HG03469 (cell line): ENCODE measurements at regions not wholly inside any gene's neighbourhood (a gene's known extent, or its start where the extent isn't known, plus 50 kb on each side); places are given as distances from the start of the nearest gene placed in this dataset.
A peak's percentile ranks its signal among the peaks of the same experiment; 100 is the strongest.
"Not testable (repeated sequence)": the region's sequence is repeated elsewhere in the genome, so short reads cannot be mapped to it uniquely, and the experiment has no call there.

Source experiments
- ATAC-seq: cut with Tn5 transposase; IDR thresholded peaks from one replicate; pipeline ENCODE4 v1.9.1; 2021; ENCODE audit warnings: mild to moderate bottlenecking, moderate library complexity, moderate number of reproducible peaks; ENCODE audit not compliant: unreplicated experiment

DNA sequence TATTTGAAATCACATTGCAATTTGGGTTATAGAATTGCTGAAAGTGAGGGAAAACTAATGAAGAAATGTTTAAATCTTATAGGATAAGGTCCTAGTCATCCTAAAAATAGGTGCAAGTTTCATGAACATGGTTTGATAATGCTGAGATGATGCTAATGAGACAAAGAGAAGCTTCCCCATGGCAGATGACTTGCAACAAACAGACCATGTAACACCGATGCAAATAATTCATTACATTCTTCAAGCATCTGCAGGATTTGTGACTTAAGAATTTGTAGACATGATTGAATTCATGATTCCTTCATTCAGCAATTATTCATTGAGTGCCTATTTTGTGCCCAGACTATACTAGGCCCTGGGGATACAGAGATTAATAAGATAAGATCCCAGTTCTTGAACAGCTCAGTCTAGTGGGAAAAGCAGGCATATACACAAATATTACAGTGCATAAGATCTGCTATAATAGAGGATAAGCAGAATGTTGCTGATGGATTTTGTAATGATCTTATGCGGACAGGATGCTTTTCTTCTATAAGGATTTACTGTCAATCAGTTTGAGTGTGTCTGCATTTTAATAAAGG, 367.9 kb upstream of the GBE1 start:
- no peak for ATAC-seq

DNA sequence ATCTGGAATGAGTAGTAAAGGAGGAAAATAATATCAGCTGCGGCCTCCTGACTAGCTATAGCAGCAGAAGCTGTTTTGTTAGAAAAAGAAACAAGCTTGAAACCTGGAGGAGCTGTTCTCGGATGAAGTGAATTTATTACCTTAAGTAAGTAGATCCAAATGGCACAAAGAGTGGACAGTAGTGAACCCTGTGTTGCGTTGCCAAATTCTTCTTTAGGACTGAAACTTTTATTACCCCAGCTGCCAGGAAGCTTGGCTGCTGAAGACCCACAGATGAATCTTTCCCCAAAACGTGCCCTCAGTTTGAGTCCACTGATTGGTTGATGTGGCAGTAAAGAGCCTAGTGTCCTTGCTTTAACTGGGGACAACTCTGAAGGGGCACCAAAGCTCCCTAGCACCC, 366.8 kb upstream of the GBE1 start:
- ATAC-seq = no peak

DNA sequence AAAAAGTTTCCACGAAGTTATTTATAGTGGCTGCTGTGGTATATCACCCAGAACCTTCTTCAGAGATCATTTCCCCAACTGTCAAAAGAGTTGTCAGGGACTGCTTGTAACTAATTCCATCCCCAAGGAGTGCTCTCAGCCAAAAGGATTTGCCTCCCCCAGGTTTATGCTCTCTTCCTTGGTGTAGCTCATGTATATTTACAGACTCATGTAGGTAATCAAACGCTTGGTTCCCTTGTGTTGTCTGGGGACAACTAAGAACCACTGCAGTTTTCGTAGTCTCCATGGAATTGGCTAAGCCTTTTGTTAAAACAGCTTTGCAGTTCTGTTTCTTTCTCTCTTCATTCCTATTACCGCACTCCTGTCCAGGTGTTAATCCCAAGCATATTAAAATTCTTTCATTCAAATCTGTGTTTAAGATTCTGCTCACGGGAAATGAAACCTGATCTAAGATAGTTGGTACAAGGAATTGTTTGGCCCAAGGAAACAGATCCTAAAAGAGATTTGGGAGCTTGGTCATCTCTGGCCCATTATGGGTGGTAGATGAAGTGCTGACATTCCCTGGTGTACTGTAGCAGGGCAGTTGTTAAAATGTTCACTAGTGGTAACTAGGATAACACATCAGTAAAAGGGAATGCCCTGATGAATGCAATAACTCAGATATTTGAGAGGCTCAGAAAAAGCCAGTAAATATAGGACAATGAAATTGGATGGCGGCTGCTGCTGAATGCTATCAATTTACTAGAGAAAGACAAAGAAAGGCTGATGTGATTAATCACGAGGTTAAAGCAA, 361.3 kb upstream of the GBE1 start:
- ATAC-seq = no peak

DNA sequence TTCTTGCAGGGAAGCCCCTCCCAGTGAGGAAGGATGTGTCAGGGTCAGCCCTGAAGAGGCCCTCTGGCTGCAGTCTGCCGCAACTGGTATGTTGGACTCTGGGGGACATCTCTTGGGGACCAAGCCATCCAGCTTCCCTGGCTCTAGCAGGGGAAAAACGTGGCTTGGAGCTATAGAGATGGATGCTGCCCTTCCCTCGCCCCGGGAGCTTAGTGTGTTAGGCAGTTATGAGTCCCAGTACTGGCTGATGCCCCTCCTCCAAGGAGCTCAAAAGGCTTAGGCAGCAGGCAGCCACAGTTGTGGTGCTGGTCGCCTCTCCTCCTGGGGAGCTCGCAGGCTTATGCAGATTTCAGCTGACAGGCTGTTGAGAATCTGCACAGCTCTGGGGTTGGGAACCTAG, 353.1 kb upstream of the GBE1 start:
- ATAC-seq = no peak

DNA sequence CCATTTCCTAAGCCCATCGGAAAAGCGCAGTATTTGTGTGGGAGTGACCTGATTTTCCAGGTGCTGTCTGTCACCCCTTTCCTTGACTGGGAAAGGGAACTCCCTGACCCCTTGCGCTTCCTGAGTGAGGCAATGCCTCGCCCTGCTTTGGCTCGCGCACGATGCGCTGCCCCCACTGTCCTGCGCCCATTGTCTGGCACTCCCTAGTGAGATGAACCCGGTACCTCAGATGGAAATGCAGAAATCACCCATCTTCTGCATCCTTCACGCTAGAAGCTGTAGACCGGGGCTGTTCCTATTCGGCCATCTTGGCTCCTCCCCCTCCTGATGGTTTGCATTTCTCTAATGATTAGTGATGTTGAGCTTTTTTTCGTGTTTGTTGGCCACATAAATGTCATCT, 349.3 kb upstream of the GBE1 start:
- ATAC-seq = not testable (repeated sequence)

DNA sequence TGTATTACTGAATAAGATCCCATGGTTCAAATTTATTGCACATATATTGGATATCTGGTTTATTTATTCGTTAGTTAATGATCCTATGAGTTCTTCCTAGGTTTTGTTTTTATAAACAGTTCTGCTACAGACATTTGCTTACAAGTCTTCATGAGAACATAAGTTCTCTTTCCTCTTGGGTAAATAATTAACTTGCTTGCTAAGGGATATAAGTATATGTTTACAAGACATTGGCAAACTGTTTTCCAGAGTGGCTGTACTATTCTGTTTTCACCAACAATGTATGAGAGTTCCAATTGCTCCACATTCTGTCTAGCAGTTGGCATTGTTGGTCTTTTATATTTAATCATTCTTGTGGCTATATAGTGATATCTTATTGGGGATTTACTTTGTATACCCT, 341.8 kb upstream of the GBE1 start:
- no peak for ATAC-seq

DNA sequence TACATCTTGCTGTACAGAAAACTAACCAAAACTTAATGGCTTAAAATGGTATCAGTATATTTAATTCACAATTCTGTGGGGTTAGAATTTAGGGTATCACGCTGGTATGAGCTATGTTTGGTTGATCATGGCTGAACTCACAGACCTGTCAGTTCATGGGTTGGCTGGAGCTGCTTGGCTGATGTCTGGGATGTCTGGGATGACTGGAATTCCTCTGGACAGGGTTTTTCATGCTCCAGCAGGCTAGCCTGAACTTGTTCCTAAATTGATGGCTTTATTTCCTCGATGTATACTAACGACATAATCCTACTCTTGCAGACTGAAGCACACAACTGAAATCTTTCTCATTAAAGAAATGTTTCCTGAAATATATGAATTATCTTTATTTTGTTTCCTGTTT, 338.9 kb upstream of the GBE1 start:
- ATAC-seq = no peak

DNA sequence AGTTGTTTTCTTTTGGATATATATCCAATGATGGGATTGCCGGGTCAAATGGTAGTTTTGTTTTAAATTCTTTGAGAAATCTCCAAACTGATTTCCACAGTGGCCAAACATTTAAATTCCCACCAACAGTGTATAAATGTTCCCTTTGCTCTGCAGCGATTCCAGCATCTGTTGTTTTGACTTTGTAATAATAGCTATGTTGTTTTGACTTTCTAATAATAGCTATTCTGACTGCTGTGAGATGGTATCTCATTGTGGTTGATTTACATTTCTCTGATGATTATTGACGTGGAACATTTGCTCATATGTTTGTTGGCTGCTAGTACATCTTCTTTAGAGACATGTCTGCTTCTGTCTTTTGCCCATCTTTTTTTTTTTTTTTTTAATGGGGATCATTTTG, 332.2 kb upstream of the GBE1 start:
- ATAC-seq = no peak

DNA sequence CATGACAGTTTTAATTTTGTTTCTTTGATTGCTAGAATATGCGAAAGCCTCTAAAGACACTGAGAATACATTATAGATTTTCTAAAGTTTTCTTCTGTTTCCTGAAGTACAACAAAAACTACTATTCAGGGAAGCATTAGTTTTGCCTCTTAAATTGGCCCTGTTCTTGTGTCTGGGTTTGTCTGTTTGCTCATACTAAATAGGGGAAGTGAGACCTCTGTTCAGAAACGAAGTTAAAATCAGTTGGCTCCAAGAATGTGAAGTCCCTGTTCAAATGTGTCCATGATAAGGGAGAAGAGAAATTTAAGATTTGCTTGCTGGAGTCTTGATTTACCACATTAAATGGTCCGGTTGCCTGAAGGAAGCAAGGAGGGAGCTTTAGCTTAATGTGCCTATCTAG, 327.3 kb upstream of the GBE1 start:
- peak; percentile 89 for ATAC-seq

DNA sequence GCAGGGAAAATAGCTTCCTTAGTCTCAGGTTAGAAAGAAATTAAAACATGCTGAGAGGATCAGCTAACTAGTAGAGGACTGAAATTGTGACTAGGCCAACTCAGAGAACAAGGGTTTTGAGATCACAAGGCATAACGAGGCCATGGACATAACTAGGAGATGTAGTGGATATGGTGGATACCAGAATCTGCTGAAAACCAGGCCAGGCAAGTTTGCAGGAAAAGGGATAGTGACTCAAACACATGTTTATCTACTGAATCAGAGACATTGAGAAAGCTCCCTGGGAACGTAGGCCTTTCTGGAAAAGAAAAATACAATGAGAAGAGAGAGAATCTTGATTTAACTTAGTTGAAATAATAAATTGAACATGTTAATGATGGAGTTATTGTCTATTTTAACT, 326.5 kb upstream of the GBE1 start:
- ATAC-seq = no peak

DNA sequence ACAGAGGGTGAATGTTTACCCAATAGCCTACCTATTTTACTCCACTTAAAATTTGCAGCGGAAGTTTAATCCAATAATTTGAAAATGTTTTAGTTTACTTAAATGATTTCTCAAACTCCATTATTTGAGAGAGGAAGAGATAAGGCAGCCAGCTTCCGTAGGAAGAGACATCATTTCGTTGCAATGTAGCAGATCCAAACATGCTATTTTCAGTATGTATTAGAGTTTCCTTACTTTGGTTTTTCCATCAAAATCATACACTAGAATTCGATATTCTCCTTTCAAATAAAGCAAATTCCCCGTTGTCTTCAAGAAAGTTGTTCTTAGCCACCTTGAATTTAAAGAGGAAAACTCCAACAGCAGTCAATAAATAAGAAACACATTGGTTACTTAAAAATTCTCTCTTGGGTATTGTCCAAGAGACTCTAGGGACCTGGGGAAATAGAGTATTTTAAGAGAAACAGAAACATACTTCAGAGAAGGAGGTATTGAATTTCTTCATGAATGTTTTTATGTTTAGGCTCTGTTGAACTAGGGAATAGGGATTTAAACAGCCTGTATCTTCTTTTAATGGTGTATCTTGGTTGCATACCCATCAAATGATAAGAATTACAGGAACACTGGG, 324.5 kb upstream of the GBE1 start:
- ATAC-seq = no peak

DNA sequence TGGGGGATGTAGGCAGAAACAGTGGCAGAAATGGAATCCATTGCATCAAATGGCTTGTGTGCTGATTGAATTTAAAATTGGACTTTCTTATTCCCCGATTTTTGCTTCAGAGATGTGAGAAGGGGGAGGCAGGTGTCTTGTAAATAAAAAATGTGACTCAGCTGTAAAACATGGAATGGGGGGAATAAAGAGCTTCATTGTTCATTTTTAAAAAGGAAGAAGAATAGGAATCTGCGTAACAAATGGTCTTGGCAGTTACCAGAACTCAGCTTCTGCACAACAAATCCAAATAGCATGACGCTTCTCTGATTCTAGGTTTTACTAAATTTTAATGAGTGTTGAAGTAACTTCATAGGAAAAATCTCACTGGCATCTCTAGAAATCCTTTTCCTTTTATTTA, 323.9 kb upstream of the GBE1 start:
- no peak for ATAC-seq

DNA sequence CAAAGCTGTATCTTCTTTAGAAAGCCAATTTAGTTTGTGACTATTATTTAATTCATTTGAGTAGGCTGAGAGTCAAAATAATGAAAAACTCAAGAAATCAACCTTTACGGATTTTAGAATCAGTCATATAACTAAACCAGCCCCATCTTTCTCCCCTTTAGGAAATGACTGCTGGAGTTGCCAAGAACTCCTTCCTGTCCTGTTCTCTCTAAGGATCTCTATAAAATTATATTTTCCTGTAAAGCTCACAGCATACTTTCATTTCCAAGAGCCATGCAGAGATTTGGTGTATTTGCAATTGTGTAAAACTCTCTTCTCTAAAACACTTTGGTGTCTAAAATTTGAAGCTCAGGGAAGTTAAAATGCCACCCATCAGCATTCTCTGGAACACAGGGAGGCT, 323.4 kb upstream of the GBE1 start:
- no peak for ATAC-seq

DNA sequence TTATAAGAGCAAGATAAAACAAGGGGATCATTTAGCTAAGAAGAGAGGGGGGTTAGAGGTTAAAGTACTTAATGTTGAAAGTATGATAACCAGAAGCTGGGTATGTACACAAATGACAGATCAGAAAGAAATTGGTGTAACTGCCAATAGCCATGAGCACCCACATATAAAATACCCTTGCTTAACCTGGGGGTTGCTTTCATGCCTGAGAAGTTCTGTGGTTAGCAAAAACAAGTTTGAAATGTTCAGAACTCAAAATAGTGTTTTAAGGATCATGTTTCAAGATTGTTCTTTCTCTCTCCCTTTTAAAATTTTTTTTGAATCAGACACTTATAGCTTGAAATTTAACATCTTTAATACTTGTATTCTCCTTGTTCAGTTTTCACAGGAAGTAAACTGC, 321.4 kb upstream of the GBE1 start:
- ATAC-seq = no peak

DNA sequence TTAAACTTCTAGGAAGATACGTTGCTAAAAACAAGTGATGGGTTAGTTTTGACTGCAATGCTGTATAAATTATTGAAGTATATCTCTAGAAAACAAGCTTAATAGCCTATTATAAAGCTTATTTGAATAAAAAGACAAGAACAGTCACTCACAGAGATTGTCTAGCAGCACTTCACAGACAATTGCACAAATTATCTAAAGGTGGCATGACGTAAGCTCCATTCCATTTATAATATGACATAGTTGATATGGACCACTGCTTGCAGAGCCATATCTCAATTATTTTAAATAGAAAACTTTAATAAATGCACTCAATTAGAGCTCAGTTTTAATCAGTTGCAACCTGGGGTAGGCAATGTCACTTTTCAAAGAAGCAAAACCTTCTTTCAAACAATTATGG, 319.9 kb upstream of the GBE1 start:
- no peak for ATAC-seq

DNA sequence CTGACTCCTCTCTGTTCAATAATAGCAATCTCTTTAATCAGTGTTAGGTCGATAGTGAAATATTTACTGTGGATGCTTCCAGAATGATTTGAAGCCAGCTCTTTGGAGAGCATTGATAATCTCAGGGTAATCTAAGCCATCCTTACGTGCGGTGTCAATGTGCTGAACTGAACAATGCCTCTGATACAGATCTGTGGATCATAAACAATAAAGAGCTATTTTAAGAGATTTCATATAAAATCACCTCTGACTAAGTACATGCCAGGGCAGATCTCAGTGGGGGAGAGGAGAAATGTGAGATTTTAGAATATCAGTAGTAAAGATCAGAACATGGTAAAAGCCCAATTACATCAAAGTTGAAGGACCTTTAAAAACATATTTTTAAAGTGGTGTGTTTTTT, 319.3 kb upstream of the GBE1 start:
- ATAC-seq = no peak

DNA sequence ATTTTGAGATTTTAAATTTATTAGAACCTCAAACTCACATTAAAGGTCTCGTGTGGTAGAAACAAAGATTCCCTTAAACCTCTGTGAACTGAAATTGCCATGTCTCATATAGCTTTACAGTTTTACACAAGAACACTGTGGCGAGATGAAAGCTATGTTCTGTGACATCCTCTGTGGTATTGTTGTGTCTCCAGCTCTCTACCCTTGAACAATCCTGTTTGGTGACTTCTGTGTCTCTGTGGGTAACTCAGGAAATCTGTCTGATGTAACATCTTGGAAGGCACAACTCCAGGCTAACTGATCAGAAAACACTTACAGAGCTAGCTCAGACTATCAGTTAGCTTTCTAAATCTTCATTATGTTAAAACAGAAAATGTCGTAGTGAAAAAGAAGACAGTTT, 318.8 kb upstream of the GBE1 start:
- no peak for ATAC-seq

DNA sequence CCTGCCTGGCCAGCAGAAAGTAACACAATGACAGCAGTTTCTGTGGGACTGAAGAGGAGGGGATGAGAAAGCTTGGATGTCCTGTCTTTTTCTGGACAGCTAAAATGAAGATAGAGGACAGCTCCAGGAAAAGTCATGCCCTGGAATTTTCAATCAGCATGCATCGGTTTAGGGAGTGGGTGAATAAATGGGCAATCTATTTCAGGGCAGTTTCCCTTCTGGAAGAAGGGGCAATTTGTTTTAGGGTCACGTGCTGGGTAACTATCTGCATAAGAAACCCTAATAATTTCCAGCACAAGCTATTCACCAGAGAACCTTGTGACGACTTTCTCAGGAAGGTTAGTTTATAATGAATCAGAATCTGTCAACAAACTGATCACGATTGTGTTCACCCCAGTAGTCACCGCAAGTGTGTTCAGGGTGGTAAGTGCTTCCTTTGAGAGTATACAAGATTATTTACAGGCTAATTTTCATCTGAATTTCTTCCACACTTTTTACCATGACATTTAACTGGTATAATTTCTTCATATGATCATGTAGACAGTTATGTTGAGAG, 318.0 kb upstream of the GBE1 start:
- no peak for ATAC-seq

DNA sequence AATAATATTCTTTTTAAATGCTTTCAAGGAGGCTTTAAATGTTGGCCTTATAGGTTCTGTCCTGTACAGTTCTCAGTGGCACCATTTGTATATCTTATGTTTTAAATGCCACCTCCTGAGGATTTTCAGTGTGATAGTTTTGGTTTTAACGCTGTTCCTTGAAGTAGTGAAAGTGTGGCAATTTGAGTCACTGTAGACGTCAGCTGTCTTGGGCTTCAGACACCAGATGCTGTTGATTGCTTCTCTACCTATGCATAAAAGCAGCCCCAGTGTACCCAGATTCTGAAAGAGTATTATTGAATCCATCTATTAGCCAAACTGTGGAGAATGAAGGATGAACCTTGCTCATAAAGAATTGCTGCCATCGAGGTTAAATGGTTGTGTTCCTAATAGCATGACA, 316.8 kb upstream of the GBE1 start:
- ATAC-seq = no peak

DNA sequence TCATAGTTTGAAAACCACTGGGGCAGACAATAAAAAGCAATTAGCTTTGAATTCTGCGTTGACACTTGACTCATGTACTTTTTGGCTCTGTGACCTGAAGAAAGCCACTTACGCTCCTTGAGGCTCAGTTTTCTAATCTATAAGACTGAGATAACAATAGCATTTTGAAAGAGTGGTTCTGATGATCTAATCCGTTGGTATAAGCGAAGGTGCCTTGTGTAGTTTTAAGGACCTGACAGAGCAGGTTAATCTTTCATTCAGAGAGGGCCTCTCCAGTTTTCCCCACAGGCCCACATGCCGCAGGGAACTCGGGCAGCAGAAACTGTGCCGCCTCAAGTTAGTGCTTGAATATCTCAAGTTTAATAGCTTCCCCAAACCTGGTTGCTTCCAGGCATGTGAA, 306.0 kb upstream of the GBE1 start:
- no peak for ATAC-seq

DNA sequence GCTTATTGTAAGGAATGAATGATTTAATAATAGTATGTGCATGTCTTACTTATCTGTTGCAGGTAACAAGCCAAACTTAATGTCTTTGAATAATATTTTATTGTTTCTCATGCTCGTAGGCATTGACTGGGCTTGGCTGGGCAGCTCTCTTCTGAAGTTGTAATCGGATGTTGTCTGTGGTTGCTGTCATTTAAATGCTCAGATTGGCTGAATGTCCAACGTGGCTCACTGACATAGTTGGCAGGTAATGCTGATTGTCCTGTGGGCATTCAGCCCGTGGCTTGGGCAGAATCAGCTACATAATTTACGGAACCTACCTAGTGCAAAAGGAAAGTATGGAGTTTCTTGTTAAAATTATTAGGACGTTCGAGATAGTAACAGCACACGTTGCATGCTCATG, 297.4 kb upstream of the GBE1 start:
- no peak for ATAC-seq

DNA sequence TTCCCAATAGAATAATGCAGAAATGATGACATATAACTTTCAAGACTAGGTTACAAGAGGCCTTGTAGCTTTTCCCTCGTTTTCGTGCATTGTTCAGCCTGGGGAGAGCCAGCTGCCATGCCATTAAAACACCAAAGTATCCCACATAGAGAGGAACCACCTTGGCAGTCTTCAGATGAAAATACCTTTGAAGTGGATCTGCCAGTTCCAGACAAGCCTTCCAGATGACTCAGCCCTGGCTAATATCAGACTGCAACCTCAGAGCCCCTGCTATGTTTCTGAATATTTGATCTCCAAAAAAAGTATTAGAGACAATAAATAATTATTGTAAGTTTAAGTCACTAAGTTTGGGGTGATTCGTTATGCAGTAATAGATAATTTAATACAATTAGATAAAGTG, 294.3 kb upstream of the GBE1 start:
- no peak for ATAC-seq
